Activated CD8-positive, alpha-beta memory T cell treated with anti-CD3 and anti-CD28 coated beads for 1 hour (primary cell): ENCODE measurements at regions not wholly inside any gene's neighbourhood (a gene's known extent, or its start where the extent isn't known, plus 50 kb on each side); places are given as distances from the start of the nearest gene placed in this dataset.

ENCODE experiments used
- DNase-seq, 2 donors: peaks; one replicate each; pipeline ENCODE4 v3.0.0-alpha.2; 2020; ENCODE audit warnings: low read depth in 1 of 2; ENCODE audit errors: extremely low read depth in 1 of 2

DNA sequence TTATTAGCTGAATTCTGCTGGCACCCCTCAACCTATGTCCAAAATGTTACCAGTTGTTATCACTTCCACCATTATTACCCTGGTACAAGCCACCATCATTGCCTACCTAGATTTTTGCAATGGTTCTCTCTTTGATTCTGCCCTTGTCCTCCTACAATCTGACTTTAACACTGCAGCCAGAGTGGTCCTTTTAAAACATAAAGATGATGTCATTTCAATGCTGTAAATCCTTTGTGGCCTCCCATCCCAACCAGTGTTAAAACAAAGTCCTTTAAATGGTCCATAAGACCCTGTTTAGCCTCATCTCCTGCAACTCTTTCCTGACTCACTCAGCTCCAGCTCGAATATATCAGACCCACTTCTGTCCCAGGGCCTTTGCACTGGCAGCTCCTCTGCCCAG, 54.9 kb upstream of the FSTL4 start:
- DNase-seq = no peak

DNA sequence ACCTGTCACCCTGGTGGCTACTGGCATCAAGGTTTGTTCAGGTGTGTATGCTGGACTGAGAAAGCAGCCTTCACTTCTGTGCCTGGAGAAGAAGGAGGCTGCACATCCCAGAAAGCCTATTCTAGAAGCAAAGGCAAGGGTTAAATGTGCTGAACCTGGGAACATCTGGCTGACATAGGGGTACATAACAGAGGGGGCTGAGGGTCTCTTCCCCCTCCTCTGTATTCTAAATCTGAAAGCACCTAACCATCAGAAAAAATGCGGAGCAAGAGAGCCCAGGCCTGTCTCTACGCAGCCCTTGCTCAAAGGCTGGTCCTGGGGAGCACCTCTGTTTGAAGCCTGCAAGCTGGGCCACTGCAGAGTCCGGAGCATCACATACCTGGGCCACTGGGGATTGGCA, 53.2 kb upstream of the FSTL4 start:
- DNase-seq = no peak

DNA sequence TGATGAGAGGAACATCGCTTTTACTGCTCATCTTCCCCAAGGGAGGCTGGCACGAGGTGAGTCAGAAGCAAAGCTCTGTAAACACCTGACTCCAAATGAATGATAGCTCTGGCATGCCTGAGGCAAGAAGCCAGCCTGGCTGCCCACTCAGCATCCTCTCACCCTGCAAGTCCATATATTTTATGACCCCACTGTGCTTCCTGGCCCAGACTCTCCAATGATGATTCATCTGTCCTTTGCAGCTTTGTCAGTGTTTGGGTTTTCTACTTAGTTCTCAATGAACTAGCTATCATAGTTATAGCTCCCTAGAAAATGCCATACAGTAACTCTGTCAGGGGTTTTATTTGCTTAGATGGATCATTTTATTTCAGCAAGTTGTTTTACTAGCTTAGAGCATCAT, 52.1 kb upstream of the FSTL4 start:
- DNase-seq = no peak

DNA sequence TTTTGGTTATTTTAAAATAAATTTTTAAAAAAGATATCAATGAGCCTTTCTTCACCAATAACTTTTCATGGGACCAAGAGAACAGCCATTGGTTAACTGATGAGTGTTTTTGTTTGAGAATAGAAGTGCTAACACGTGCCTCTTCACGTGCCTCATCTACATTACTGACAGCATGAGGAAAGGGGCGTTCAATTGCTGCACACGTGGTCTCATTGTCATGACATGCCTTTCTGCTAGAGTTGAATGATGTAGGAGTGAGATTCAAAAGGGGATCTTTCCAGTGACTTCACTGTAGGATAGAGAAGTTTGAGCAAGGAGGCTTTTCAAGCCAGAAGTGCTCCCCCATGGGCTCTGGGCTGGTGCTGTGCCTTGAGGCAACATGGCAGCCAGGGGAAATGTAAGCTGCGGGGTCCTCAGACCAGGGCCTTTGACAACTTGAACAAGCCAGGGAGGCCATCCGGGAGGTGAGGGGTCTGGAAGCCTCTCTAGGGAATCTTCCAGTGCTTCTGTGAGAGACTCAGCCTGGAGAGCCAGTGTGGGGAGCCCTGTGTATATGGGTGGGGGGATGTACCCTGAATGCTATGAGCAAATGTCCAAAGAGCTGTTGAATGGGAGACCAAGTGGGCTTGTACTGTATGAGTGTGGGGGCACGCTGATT, 51.2 kb upstream of the FSTL4 start:
- no peak for DNase-seq

DNA sequence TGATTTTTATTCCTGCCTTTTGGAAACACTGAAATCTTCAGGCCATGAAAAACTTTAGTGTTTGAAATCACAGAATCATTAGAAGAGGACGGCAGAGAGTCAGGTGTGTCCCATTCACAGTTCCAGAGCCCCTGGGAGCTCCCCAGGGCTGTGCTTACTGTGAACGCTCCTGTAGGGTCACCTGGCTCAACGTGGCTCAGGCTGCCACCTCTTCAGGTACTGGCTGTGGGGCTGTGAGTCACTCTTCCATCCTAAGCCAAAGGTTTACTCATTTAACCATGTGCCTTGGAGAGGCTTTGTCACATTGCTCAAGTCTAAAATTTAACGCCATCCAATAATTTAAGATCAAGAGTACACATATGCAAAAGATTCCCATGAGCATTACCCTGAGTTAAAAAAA, 50.2 kb upstream of the FSTL4 start:
- no peak for DNase-seq
